HG02852 (cell line): ENCODE measurements at regions not wholly inside any gene's neighbourhood (a gene's known extent, or its start where the extent isn't known, plus 50 kb on each side); places are given as distances from the start of the nearest gene placed in this dataset.

Experiments used
- ATAC-seq: cut with Tn5 transposase; IDR thresholded peaks from one replicate; pipeline ENCODE4 v1.9.1; 2021; ENCODE audit warnings: mild to moderate bottlenecking, moderate library complexity; ENCODE audit not compliant: unreplicated experiment

DNA sequence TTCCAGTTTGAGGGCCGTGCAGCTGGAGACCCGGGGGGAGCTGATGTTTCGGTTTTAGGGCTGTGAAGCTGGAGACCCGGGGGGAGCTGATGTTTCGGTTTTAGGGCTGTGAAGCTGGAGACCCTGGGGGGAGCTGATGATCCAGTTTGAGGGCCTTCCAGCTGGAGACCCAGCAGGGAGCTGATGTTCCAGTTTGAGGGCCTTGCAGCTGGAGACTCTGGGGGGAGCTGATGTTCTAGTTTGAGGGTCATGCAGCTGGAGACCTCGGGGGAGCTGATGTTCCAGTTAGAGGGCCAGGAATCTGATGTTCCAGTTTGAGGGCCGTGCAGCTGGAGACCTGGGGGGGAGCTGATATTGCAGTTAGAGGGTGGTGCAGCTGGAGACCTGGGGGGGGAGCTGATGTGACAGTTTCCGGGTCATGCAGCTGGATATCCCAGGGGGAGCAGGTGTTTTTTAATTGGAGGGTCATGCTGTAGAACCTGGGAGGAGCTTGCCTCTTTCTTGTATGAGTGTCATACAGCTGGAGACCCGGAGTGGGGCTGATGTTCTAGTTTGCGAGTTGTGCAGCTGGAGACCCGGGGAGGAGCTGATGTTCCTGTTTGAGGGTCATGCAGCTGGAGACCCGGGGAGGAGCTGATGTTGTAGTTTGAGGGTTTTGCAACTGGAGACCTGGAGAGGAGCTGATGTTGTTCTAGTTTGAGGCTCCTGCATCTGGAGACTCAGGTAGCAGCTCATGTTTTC, 153.2 kb downstream of the RTP5 start:
- no peak for ATAC-seq

DNA sequence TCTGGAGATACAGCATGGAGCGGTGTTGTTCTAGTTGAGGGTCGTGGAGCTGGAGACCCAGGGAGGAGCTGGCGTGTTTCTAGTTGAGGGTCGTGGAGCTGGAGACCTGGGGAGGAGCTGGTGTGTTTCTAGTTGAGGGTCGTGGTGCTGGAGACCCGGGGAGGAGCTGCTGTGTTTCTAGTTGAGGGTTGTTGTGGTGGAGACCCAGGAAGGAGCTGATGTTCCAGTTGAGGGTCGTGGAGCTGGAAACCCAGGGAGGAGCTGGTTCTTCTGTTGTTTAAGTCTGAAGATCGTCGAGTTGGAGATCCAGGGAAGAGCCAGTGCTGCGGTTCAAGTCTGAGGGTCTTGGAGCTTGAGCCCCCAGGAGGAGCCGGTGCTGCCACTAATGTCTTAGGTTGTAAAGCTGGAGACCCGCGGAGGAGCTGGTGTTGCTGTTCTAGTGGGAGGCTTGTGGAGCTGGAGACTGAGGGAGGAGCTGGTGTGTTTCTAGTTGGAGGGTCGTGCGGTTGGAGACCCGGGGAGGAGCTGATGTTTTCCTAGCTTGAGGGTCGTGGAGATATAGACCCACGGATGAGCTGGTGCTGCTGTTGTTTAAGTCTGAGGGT, 155.3 kb downstream of the RTP5 start:
- ATAC-seq, result no peak

DNA sequence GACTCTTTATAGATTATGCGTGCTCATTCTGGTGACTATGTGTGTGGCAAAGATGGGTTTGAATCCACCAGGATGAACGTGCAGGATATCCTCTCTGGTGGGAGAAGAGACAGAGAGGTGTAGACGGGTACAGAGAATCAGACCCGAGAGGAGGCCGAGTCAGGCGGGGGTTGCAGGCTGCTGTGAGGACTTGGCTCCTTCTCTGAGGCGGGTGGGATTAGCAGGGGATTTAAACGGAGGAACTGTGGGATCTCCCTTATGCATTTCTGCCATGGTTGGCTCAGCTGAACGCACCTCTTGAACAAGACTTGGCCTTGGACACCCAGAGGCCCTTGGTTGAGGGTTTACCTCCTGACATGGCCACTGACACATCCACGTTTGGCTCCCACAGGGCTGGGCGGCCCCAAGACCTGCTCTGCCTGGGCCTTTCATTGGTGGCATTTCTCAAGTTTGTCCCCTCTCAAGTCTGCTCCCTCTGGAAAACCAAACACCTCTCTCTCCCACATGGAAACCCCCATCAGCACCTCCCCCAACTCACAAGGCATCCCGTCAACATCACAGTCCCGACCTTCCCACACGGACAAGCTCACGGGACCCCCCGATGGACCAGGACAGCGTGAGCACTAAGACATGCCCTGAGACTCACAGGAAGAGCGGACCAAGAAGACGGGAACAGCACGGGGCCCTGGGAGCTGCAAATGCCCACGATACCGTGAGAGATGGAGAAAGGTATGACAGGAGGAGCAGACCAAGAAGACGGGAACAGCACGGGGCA, 158.3 kb downstream of the RTP5 start:
- no peak for ATAC-seq

DNA sequence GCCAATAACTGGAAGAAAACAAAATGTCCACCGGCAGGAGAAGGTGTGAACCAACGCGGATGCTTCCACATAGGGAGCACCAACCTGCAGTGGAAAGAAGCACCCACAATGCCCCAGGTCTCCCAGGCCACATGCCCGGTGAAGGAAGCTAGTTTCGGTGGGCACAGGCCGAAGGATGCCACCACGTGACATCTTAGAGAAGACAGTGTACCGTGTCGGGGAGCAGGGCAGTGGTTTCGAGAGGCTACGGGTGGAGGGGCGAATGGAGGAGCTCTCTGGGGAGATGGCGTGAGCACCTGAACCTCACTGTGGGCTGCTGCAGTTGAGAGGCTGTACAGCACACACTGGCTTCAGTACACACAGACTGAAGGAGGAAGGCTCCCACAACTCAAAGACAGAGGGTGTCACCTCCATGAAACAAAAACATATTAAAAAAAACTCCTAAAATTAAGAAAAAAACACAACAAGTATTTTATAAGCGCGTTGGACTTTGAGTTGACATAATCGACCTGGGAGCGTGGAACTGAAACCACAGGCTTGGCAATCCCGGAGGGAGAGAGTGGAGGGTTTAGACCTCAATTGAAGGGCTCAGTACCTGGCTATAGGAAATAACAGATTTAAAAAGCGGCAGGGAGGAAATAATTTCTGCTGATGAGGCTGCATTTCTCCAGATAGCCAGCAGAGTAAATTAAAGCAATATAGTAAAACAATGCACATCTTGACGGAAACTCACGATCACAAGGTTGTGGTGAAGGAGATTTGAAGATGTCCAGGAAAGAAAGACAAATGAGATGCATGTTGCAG, 160.1 kb downstream of the RTP5 start:
- no peak for ATAC-seq

DNA sequence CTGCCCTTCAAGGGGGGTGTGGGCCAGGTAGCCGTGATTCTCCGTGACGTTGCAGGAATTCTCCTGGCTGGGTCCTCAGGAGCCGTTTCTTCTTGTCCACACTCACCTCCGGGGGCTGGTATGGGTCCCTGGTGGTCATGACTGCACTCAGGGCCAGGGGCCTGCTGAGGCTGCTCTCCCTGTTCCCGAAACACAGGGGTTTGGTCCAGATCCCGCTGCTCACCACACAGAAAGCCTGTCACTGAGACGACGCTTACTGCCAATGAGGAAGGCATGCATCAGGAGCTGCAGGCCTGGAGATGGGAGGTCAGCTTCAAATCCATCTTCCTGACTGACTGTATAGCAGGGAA, 160.7 kb downstream of the RTP5 start:
- no peak for ATAC-seq

DNA sequence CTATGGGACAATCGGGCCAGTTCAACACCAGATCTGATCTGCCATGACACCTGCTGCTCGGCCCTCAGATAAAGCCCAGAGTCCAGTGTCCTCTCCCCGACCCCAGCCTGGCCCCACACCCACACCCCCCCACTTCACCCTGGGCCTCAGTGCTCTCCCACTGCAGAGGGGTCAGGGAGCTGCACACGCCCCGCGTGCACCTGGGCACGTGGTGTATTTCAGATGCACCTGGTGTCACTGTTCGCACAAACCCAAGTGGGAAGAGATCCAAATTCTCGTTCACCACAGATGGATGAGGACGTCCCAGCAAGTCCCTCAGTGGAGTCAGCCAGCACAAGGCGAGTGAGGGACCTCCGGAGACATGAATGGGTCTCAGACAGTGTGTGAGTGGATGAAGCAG, 161.3 kb downstream of the RTP5 start:
- no peak for ATAC-seq

DNA sequence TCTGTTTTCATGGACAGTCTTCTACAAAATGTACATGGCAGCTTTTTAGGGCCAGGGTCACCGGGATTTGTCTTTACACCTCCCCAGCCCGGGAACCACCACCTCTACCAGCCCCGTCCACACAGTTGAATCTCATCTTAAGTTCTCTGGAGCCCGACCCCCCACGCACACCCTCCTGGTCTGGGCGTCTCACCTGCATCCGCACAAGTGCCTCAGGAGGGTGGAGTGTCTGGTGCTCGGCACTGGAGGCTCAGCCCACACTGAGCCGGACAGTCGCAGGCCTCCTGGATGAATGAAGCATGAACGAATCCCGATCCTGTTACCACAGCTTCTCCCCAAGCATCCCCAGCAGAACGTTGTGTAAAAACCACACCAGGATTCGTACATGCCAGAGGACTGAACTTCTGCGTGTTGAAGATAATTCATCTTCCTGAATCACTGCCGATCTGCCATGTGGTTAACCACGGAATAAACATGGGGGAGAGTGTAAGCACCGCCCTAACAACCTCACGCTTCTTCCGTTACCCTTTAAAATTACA, 162.0 kb downstream of the RTP5 start:
- ATAC-seq, result no peak

DNA sequence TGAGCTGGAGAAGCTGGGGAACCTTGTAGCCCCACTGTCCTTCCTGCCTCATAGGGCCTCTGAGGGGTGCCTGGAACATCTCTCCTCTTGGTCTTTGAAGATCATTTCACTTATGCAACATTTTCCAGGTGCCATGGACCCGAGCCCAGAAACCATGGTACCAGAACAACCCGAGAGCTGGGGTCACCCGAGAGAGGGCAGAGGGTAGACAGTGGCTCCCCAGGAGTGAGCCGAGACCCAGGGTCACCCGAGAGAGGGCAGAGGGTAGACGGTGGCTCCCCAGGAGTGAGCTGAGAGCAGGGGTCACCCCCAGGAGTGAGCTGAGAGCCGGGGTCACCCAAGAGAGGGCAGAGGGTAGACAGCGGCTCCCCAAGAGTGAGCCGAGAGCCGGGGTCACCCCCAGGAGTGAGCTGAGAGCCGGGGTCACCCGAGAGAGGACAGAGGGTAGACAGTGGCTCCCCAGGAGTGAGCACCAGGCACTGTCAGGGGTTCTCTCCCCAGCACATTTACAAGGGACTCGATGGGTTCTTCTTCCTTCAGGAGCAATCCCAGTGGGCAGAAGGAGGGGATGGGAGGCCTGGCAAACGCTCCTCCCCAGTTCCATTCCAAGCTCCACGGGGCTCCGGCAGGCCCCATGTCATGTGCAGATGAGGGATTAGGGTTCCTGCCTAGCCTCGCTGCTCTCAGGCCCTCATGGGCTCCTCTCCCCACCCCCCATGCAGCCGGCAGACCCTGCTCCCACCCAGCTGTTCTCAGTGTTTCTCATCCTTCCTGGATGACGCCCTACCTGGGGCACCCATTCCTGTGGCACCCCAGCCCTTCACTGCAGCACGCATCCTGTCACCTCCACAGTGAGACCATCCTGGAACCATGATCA, 163.5 kb downstream of the RTP5 start:
- ATAC-seq, result no peak

DNA sequence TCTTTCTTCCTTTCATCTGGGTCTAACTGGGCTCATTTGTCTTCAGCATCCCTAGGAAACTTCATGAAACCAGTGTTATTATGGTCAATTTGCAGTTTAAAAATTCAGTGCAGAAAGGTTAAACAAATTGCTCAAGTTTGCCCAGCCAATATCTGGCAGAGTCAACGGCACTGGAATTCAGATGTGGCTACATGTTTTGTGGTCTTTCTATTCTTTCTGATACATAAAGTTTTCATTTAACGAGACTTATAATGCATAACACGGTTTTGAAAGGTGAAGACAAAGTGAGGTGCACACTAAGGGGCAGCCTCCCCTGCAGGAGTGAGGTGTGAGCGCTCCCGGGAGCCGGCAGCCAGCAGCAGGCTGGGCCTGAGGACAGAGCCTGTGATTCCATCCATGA, 164.6 kb downstream of the RTP5 start:
- no peak for ATAC-seq

DNA sequence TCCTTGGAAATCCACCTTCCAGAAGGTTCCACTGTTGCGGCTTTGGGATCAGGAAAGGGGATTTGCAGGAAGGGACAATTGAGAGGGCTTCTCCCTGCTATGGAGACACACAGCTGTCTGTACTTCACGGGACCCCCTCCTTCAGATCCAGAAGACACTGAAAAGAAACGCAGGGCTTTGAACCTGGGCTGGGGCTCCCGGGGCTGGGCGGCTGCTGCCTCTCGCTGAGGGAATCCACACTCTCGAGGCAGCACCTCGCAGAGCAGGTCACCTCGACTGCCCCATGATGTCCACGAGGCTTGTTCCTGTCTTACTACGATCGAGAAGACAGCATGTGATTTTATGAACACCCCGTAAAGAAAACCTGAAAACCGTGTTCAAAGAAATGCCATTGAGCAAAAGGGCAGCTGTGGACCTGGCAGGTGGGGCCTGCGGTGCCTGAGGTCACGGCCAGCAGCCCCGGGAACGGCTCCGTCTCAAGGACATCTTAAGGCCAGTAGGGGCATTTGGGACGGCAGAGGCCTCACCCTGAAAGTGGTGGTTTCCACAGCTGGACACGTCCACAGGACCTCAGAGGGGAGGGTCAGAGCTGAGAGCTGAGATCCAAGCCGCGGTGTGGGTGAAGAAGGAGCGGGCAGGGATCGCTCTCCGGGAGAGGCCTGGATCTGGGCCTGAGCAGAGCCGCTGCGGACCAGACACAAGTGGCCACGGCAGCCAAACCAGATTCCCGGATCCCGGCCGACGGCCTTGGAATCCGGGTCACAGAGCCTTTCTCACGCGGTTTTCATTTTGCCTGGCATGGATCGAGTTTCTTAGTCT, 165.7 kb downstream of the RTP5 start:
- no peak for ATAC-seq

DNA sequence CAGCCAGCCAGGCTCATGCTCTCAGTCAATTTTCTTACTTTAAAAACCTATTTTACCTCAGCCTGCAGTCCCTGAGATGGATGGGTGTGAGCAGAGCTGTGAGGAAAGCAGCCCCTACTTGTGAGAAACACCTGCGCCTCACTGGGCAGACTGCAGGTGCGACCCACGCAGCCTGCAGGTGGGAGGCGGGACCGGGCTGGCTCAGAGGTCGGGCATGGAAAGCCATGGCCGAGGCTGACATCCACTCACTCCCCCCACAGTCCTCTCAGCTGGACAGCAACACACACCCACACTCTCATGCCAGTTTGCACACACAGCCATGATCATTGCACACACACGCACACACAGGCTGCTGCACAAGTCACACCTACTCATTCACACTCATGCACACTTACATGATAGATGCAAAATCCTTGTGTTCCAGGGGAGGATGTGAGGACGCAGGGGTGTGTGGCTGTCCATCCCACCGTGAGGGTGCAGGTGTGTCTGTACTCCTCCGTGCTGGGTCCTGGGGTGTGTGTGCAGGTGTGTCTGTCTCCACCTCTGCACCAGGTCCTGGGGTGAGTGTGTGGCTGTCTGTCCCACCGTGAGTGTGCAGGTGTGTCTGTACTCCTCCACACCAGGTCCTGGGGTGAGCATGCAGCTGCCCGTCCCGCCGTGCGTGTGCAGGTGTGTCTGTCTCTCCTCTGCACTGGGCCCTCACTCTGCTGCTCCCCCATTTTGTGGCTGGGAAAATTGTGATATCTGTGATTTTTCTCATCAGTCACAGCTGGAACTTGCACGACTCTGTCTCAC, 166.5 kb downstream of the RTP5 start:
- no peak for ATAC-seq

DNA sequence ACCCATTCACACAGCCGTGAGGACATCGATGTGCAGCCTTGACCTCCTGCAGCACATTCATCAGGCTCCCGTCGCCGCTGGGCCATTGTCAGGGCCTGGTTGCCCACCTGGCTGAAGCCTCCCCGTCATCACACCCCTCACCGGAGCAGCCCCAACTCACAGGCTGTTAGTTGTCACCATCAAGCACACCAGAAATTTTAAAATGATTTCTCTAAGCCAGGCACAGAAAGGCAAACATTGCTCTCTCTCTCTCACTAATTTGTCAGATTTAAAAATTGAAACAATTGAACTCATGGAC, 167.1 kb downstream of the RTP5 start:
- no peak for ATAC-seq

DNA sequence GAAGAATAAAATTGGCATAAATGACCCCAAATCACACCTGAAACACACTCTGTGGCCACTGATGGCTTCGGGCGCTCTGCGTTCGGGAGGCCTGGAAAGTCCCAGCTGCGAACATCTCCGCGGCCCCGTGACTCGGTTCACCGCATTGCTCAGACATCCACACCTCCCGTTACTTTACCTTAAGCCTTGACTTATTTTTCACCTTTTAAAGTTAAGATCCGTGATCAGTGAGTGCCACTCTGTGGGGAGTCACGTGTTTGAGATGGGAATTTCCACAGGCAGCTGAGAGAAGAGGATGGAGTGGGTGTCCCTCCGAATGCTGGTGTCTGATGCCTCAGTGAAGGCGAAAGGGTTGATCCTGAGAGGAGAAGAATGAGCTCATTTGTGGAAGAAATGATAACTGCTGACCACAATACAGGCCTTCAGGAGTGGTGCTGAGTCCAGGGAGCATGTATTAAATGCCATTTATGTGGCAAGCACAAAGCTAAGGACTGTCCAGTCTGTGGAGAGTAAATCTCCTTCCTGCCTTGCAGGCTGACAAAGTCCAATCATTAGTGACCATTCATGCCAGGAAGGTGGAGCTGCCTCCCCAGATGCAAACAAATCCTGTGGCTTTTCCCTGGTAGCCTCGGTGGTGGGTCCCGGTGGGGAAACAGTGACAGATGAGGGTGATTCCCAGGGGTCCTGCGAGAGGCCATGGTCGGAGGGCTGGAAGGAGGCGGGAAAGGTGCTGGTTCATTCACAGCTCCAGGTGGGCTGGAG, 168.8 kb downstream of the RTP5 start:
- no peak for ATAC-seq

DNA sequence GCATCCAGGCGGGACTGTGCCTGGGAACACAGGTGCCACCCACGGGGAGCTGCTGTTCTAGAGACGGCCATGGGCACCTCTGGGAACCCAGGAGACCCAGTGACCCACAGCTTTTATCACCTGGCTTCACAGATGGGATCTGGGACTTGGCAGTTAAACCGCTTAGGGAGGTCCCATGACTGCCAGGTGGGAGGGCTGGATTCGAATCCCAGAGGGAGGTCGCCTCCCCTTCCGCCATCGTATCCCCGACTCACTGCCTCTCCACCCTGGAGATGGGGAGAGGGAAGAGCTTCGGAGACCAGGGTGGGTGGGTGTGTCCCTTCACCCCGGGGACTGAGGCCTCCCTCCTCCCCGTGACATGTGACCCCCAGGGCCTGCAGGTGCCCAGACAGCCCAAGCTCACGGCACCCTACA, 169.4 kb downstream of the RTP5 start:
- no peak for ATAC-seq

DNA sequence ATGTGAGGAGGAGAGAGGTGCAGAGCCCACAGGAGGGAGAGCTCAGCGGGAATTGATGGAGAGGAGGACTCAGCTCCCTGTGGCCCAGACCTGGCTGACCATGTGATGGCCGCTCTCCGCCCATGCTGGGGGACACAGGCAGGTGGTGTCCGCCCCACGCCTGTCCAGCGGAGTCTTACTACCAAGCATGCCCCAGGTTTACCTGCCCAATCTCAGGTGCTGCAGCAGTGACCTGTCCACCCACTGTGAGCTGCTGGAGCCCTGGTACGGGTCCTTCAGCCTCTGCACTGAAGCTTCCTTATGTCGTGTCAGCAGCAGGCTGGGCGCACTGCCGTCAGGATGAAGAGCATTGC, 170.8 kb downstream of the RTP5 start:
- no peak for ATAC-seq

DNA sequence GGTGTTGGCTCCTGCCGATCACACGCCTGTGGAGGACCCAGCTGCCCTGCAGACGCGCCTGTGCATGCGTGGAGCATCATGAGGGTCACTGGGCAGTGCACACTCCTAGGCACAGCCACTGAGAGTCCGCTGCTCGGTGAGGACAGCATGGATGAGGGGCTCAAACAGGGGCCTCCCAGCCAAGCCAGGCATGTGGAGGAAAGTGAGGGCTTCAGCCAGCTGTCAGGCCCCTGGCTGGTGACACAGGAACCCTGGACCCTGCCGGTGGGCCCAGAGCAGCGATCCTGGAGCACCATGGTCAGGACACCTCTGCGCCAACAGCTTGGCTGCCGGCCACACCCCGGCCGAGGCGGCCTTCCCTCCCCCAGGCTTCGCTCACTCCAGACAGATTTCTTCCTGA, 171.2 kb downstream of the RTP5 start:
- ATAC-seq, result no peak

DNA sequence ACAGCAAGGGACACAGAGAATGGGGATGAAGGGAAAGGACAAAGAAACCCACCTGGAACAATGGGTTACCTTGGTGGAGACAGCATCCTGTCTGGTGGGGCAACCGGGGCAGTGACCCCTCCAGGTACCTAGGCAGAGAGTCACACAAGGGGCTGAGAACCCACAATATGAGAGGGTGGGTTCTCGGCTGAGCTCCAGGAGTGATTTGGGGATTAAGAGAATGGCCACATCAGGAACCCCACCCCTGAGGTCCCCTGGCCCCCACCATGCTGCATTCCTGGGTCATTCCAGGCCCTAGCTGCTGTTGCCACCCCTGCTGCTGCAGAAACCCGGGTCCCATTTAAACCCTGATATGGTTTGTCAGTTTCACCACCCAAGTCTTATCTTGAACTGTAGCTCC, 172.3 kb downstream of the RTP5 start:
- ATAC-seq, result no peak
